Activated naive CD4-positive, alpha-beta T cell treated with anti-CD3 and anti-CD28 coated beads for 36 hours (primary cell): ENCODE measurements at regions not wholly inside any gene's neighbourhood (a gene's known extent, or its start where the extent isn't known, plus 50 kb on each side); places are given as distances from the start of the nearest gene placed in this dataset.
"Not testable (repeated sequence)": the region's sequence is repeated elsewhere in the genome, so short reads cannot be mapped to it uniquely, and the experiment has no call there.

Experiments
- CTCF ChIA-PET: fragments of 350-600 bp; sonication (Branson Sonifier 250); formaldehyde crosslinking; loops from one replicate; lab custom pipeline; 2021; ENCODE audit warnings: antibody characterized with exemption; lab: Charles Lee
- DNase-seq: peaks from one replicate; pipeline ENCODE4 v3.0.0-alpha.2; 2020
- H3K27ac Mint-ChIP-seq: one replicate; pipeline ENCODE4 v1.8.0; 2021; ENCODE audit warnings: mild to moderate bottlenecking, mixed read lengths
- H3K27me3 Mint-ChIP-seq: one replicate; pipeline ENCODE4 v1.8.0; 2021; ENCODE audit warnings: low read depth, mixed read lengths
- H3K36me3 Mint-ChIP-seq: one replicate; pipeline ENCODE4 v1.8.0; 2021; ENCODE audit warnings: low read depth, mixed read lengths
- H3K4me1 Mint-ChIP-seq: one replicate; pipeline ENCODE4 v1.8.0; 2021; ENCODE audit warnings: low read depth, mixed read lengths
- H3K4me3 Mint-ChIP-seq: one replicate; pipeline ENCODE4 v1.8.0; 2021; ENCODE audit warnings: mild to moderate bottlenecking, moderate library complexity, mixed read lengths
- H3K9me3 Mint-ChIP-seq: one replicate; pipeline ENCODE4 v1.8.0; 2021; ENCODE audit warnings: mixed read lengths
- intact Hi-C: fragments of 100-400 bp; cut with micrococcal nuclease; formaldehyde crosslinking; loops from one replicate; pipeline ENCODE4 v1.15.1; 2023

DNA sequence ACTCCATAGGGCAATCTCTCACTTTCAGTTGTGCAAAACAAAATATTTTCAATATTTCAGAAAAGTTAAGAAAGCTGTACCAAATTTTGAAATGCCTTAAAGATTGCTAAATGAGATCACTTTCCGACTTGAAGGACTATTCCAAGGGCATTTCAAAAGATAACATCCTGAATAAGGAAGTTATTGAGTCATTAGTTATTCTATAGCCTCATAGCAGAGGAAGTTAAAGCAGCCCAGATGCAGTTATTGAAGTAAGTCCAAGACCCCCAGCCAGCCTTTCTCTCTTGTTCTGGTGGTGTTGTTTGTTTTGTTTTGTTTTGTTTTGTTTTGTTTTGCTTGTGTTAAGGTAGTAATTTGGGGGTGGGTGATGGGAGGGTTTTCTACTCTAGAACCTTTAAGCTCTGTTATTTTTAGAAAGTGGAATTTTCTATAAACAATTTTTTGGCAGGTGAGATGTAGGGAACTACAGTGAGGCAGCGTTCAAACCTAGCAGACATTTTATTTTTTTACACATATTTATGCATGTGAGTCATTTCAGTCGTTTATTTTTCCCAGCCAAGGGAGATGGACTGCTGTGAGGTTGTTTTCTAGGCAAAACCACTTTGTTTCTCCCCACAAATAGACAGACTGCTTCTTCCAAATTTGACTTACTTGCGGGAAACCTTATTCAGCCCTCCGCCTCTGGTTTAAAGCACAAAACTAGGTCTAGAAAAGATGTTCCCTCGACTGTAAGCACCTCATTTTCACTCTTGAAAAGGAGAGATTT lies 216.3 kb upstream of the ARPP21 start:
- peaks cover 2% of the 10 kb centered on the region for H3K9me3 Mint-ChIP-seq
- no peak overlapping the region for H3K4me3 Mint-ChIP-seq
- H3K27me3 Mint-ChIP-seq = no peaks in the 10 kb centered on the region
- no peak for DNase-seq
- CTCF ChIA-PET = no interaction called here
- no peak overlapping the region for H3K27ac Mint-ChIP-seq
- no peaks in the 10 kb centered on the region for H3K4me1 Mint-ChIP-seq
- intact Hi-C loops = no loop called here
- H3K36me3 Mint-ChIP-seq = no peaks in the 10 kb centered on the region

GRCh38 chr3:35426366-35426958 lies 212.9 kb upstream of the ARPP21 start:
- Mint-ChIP-seq H3K9me3 (peaks cover 2% of the 10 kb centered on the region), H3K36me3 (no peaks in the 10 kb centered on the region), H3K4me3 (no peak overlapping the region), H3K4me1 (no peaks in the 10 kb centered on the region), H3K27me3 (no peaks in the 10 kb centered on the region), H3K27ac (no peak overlapping the region)
- intact Hi-C loops = no loop called here
- CTCF ChIA-PET = interaction anchor here (0.6 kb wide), 1 partner anchor 200 kb away, joined by 3 read pairs; no protein-coding TSS in a partner anchor
- DNase-seq = no peak

GRCh38 chr3:35437381-35437780 lies 201.9 kb upstream of the ARPP21 start:
- no peaks in the 10 kb centered on the region for H3K4me1 Mint-ChIP-seq
- H3K4me3 Mint-ChIP-seq = no peak overlapping the region
- no peak for DNase-seq
- H3K27ac Mint-ChIP-seq = no peak overlapping the region
- no peaks in the 10 kb centered on the region for H3K27me3 Mint-ChIP-seq
- CTCF ChIA-PET = interaction anchor here (0.6 kb wide), 1 partner anchor 311 kb away, joined by 3 read pairs; no protein-coding TSS in a partner anchor
- intact Hi-C loops = no loop called here
- no peaks in the 10 kb centered on the region for H3K36me3 Mint-ChIP-seq
- no peaks in the 10 kb centered on the region for H3K9me3 Mint-ChIP-seq

DNA sequence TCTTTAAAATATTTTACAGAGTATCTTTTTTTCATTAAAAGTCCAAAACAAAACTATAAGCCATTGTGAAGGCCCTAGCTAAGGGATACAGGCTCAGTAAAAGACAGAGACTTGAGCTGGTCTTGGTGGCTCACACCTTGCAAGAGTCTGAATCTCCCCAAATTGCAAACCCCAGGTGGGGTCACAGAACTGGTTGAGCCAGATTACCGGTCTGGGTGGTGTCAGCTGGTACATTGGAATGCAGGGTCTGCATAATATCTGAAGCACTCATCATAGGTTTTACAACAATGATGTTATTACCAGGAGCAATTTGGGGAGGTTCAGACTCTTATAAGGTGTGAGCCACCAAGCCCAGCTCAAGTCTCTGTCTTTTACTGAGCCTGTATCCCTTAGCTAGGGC lies 201.2 kb upstream of the ARPP21 start:
- CTCF ChIA-PET = interaction anchor here (0.7 kb wide), 1 partner anchor 180 kb away, joined by 3 read pairs; no protein-coding TSS in a partner anchor
- H3K27ac Mint-ChIP-seq = no peak overlapping the region
- H3K27me3 Mint-ChIP-seq = no peaks in the 10 kb centered on the region
- no peak overlapping the region for H3K4me3 Mint-ChIP-seq
- no peak for DNase-seq
- no peaks in the 10 kb centered on the region for H3K9me3 Mint-ChIP-seq
- no peaks in the 10 kb centered on the region for H3K36me3 Mint-ChIP-seq
- intact Hi-C loops = no loop called here
- H3K4me1 Mint-ChIP-seq = no peaks in the 10 kb centered on the region

DNA sequence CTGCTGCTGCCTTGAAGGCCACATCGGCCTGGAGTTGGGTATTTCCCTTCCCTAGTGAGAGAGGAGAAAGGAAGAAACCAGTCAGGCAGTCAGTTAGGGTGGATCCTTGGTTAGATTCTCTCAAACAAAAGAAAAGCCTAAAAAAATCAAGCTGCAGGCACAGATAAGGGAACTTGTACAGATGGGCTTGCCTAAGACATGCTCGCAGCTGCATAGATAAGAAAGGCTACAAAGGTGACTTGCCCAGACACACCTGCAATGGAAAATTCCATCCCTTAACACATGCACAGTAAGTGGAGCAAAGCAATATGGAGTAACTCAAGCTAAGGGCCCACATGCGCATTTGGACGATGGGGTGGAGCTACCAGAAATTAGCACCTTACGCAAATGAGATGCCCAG lies 199.7 kb upstream of the ARPP21 start:
- no peaks in the 10 kb centered on the region for H3K27me3 Mint-ChIP-seq
- no peak for DNase-seq
- no peaks in the 10 kb centered on the region for H3K4me1 Mint-ChIP-seq
- intact Hi-C loops = no loop called here
- CTCF ChIA-PET = no interaction called here
- no peak overlapping the region for H3K27ac Mint-ChIP-seq
- H3K9me3 Mint-ChIP-seq = no peaks in the 10 kb centered on the region
- no peaks in the 10 kb centered on the region for H3K36me3 Mint-ChIP-seq
- no peak overlapping the region for H3K4me3 Mint-ChIP-seq

GRCh38 chr3:35440826-35441225 lies 198.5 kb upstream of the ARPP21 start:
- H3K9me3 Mint-ChIP-seq = no peaks in the 10 kb centered on the region
- intact Hi-C loops = no loop called here
- H3K27me3 Mint-ChIP-seq = no peaks in the 10 kb centered on the region
- H3K4me1 Mint-ChIP-seq = no peaks in the 10 kb centered on the region
- no peak for DNase-seq
- CTCF ChIA-PET = no interaction called here
- H3K27ac Mint-ChIP-seq = no peak overlapping the region
- no peaks in the 10 kb centered on the region for H3K36me3 Mint-ChIP-seq
- H3K4me3 Mint-ChIP-seq = no peak overlapping the region

GRCh38 chr3:35446896-35447295 lies 192.4 kb upstream of the ARPP21 start:
- Mint-ChIP-seq H3K36me3 (no peaks in the 10 kb centered on the region), H3K9me3 (no peaks in the 10 kb centered on the region), H3K4me3 (no peak overlapping the region), H3K4me1 (no peaks in the 10 kb centered on the region), H3K27me3 (no peaks in the 10 kb centered on the region), H3K27ac (no peak overlapping the region)
- intact Hi-C loops = no loop called here
- no peak for DNase-seq
- CTCF ChIA-PET = no interaction called here

GRCh38 chr3:35448121-35448520 lies 191.2 kb upstream of the ARPP21 start:
- no peak for DNase-seq
- intact Hi-C loops = no loop called here
- Mint-ChIP-seq H3K4me3 (no peak overlapping the region), H3K27ac (no peak overlapping the region), H3K36me3 (no peaks in the 10 kb centered on the region), H3K27me3 (no peaks in the 10 kb centered on the region), H3K4me1 (no peaks in the 10 kb centered on the region), H3K9me3 (no peaks in the 10 kb centered on the region)
- CTCF ChIA-PET = no interaction called here

DNA sequence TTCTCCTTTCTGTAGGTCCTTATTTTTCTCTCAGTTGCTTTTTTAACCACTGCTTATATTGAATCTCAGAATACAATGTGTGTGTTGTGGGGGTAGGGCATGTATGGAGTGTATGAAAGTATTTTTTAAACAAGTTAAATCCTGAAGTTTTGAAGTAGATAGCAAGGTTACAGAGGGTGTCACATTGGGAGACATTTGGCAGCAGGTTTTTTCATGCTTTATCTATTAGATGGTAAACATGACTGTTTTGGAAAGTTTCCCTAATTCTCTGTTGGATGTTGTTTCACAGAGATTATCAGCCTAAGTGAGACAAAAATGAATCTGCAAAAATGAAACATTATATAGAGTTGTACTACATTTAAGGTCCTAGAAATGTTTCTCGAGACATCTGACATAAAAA lies 190.6 kb upstream of the ARPP21 start:
- Mint-ChIP-seq H3K9me3 (no peaks in the 10 kb centered on the region), H3K36me3 (no peaks in the 10 kb centered on the region), H3K4me3 (no peak overlapping the region), H3K4me1 (no peaks in the 10 kb centered on the region), H3K27me3 (no peaks in the 10 kb centered on the region), H3K27ac (no peak overlapping the region)
- no peak for DNase-seq
- intact Hi-C loops = no loop called here
- CTCF ChIA-PET = no interaction called here

DNA sequence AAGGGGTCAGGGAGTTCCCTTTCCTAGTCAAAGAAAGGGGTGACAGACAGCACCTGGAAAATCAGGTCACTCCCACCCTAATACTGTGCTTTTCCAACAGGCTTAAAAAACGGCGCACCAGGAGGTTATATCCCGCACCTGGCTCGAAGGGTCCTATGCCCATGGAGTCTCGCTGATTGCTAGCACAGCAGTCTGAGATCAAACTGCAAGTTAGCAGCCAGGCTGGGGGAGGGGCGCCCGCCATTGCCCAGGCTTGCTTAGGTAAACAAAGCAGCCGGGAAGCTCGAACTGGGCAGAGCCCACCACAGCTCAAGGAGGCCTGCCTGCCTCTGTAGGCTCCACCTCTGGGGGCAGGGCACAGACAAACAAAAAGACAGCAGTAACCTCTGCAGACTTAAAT lies 184.5 kb upstream of the ARPP21 start:
- CTCF ChIA-PET, H3K9me3 Mint-ChIP-seq, DNase-seq, intact Hi-C loops, H3K27ac Mint-ChIP-seq, H3K4me1 Mint-ChIP-seq, H3K27me3 Mint-ChIP-seq, H3K36me3 Mint-ChIP-seq, H3K4me3 Mint-ChIP-seq: not testable (repeated sequence)

DNA sequence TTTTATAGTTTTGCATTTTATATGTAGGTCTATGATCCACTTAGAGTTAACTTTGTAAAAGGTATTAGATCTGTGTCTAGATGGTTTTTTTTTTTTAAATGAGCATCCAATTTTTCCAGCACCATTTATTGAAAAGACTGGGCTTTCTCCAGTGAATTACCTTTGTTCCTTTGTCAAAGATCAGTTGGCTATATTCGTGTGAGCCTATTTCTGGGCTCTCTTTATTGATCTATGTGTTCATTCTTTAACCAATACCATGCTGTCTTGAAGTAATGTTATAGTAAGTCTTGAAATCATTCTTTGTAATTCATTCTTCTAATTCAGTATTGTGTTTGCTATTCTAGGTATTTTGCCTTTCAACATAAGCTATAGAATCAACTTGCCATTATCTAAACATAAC lies 165.4 kb upstream of the ARPP21 start:
- no peak overlapping the region for H3K4me3 Mint-ChIP-seq
- no peaks in the 10 kb centered on the region for H3K36me3 Mint-ChIP-seq
- CTCF ChIA-PET = no interaction called here
- no peak overlapping the region for H3K27ac Mint-ChIP-seq
- no peak for DNase-seq
- no peaks in the 10 kb centered on the region for H3K27me3 Mint-ChIP-seq
- intact Hi-C loops = no loop called here
- H3K4me1 Mint-ChIP-seq = no peaks in the 10 kb centered on the region
- H3K9me3 Mint-ChIP-seq = peaks cover 9% of the 10 kb centered on the region

- CTCF ChIA-PET, intact Hi-C loops, H3K4me1 Mint-ChIP-seq, H3K36me3 Mint-ChIP-seq, H3K27ac Mint-ChIP-seq, DNase-seq, H3K4me3 Mint-ChIP-seq, H3K27me3 Mint-ChIP-seq: not testable (repeated sequence)
- peaks cover 14% of the 10 kb centered on the region for H3K9me3 Mint-ChIP-seq
Observed at GRCh38 chr3:35482566-35482965, 156.8 kb upstream of the ARPP21 start.

DNA sequence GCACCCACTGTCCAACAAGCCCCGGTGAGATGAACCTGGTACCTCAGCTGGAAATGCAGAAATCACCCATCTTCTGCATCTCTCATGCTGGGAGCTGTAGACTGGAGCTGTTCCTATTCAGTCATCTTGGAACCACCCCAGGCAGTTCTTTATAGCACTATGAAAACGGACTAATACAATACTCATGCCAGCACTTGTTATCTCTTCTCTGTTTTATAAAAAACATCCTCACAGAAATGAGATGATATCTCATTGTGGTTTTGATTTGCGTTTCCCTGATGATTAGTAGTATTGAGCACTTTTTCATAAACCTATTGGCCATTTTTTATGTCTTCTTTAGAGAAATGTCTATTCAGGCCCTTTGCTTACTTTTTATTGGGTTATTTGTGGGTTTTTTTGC lies 156.2 kb upstream of the ARPP21 start:
- intact Hi-C loops = no loop called here
- no peaks in the 10 kb centered on the region for H3K4me1 Mint-ChIP-seq
- CTCF ChIA-PET = no interaction called here
- peaks cover 13% of the 10 kb centered on the region for H3K9me3 Mint-ChIP-seq
- H3K27ac Mint-ChIP-seq = no peak overlapping the region
- no peak overlapping the region for H3K4me3 Mint-ChIP-seq
- no peaks in the 10 kb centered on the region for H3K36me3 Mint-ChIP-seq
- DNase-seq = no peak
- no peaks in the 10 kb centered on the region for H3K27me3 Mint-ChIP-seq
